ENCODE measurements at regions not wholly inside any gene's neighbourhood (a gene's known extent, or its start where the extent isn't known, plus 50 kb on each side); places are given as distances from the start of the nearest gene placed in this dataset.

DNA sequence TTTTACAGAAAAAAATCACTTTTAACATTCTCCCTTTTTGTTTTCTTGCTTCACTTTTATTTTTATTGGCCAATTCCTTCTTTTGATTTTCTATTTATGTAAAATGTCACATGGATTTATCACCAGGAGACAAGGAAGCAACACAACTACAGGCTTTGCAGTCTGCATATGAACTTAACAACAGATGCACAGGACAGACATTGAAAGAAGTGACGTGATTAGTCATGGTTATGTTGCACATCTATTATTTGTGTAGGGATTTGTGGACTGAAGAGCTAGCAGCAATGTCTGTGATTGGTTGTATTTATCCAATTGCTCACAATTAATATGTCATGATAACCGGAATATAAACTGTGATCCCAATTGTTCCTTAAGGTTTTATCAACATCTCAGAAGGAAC, 147.8 kb upstream of the KLF3 start:
- TF ChIP-seq, protein P1, sequence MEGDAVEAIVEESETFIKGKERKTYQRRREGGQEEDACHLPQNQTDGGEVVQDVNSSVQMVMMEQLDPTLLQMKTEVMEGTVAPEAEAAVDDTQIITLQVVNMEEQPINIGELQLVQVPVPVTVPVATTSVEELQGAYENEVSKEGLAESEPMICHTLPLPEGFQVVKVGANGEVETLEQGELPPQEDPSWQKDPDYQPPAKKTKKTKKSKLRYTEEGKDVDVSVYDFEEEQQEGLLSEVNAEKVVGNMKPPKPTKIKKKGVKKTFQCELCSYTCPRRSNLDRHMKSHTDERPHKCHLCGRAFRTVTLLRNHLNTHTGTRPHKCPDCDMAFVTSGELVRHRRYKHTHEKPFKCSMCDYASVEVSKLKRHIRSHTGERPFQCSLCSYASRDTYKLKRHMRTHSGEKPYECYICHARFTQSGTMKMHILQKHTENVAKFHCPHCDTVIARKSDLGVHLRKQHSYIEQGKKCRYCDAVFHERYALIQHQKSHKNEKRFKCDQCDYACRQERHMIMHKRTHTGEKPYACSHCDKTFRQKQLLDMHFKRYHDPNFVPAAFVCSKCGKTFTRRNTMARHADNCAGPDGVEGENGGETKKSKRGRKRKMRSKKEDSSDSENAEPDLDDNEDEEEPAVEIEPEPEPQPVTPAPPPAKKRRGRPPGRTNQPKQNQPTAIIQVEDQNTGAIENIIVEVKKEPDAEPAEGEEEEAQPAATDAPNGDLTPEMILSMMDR (IDR thresholded peaks at IDR 0.05), result no peak
- intact Hi-C loops (cut with DNase I), result no loop called here

DNA sequence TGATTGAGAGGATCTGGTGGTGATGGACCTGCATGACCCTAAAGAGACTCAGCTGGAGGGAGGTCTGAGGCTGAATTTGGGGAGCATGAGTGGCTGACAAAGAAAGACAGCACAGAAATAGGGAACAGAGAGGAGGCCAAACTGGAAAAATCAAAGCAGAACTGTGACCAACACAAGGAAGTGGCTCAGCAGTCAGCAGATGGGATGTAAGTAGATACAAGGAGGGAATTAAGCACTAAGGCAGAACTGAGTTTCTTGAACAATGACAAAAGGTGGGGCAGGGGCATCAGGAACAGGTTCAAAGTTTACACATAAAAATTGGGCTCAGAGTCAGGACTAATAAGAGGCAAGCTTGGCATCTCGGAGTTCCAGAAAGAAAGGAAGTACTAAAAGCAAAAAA, 144.3 kb upstream of the KLF3 start:
- H3K4me3 ChIP-seq, result no peak overlapping the region
- no peaks in the 10 kb centered on the region for H3K4me1 ChIP-seq
- intact Hi-C loops (cut with DNase I), result no loop called here
- no peaks in the 10 kb centered on the region for H3K9me3 ChIP-seq
- H3K36me3 ChIP-seq, result no peaks in the 10 kb centered on the region
- H3K27ac ChIP-seq, result no peak overlapping the region
- H3K27me3 ChIP-seq, result no peaks in the 10 kb centered on the region
- TF ChIP-seq, protein P1 (IDR thresholded peaks at IDR 0.05), result no peak
- no peak for DNase-seq (ENCODE audit: low spot score in 2 of 2)

More for the DNA sequence above, 147.8 kb upstream of the KLF3 start:
- Histone ChIP-seq H3K4me3 (no peak overlapping the region), H3K27me3 (no peaks in the 10 kb centered on the region), H3K36me3 (no peaks in the 10 kb centered on the region), H3K27ac (no peak overlapping the region), H3K9me3 (no peaks in the 10 kb centered on the region), H3K4me1 (no peaks in the 10 kb centered on the region)
- DNase-seq (ENCODE audit: low spot score in 2 of 2), result no peak

DNA sequence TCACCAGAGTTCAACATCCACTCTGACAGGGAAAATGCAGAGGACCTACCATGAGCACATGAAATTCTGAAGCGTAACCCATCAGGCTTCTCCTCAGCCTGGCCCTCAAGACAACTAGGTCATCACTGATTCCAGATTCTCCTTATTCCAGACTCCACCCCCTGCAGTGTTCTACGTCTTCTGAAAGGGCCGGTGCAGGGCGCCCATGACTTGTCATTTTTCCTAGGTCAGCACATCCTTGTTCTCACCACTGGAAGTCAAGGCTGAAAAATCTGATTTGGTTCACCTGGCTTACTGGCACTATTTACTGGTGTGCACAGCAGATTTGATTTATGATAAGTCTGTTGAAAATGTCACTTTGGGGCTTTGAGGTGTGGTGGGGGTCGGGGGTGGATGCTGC, 140.9 kb upstream of the KLF3 start:
- intact Hi-C loops (cut with DNase I), result no loop called here
- no peak for DNase-seq (ENCODE audit: low spot score in 2 of 2)
- Histone ChIP-seq H3K4me1 (no peaks in the 10 kb centered on the region), H3K36me3 (no peaks in the 10 kb centered on the region), H3K27me3 (no peaks in the 10 kb centered on the region), H3K27ac (no peak overlapping the region), H3K4me3 (no peak overlapping the region), H3K9me3 (no peaks in the 10 kb centered on the region)
- TF ChIP-seq, protein P1 (IDR thresholded peaks at IDR 0.05), result no peak

DNA sequence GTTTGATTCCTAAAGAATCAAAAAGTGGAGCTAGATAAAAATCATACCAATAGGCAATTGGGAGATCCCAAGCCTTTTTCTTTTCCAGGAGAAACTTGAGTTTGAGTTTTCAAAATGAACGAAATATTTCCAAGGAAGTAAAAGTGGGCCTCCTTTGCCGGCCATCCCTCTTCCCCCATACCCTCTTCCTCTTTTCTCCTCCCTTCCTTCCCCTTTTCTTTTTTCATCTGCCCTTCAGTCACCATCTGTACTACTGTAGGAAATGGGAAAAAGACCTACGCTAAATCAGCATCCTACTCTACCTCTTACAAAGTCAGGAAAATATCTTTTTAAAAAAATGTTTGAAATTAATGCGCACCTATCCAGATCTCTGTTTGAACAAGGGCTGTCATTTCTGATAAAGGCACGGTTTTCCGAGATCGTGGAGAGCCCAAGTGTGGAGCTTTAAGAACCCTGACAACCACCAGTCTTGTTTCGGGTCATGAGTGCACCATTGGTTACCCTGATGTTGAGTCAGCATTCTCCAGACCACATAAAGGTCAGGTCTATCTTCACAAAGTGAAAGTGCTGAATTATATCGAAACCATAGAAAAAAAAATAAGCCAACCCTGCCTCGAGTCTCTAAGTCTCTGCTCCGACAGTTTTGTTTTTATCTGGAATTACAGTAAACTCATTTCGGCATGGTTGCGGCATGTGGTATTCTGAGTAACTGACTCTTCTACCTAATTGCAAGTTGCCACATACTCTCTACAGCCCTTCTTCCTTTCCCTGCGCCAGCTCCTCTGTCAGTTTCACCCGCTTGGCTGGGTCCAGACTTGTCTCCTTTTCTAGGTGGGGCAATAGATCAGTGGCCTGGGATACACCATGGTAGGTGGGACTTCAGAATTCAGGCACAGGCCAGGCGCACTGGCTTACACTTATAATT, 140.2 kb upstream of the KLF3 start:
- H3K4me3 ChIP-seq, result no peak overlapping the region
- intact Hi-C loops (cut with DNase I), result no loop called here
- no peaks in the 10 kb centered on the region for H3K36me3 ChIP-seq
- no peaks in the 10 kb centered on the region for H3K9me3 ChIP-seq
- TF ChIP-seq, protein P1 (IDR thresholded peaks at IDR 0.05), result no peak
- no peaks in the 10 kb centered on the region for H3K27me3 ChIP-seq
- no peak for DNase-seq (ENCODE audit: low spot score in 2 of 2)
- H3K4me1 ChIP-seq, result no peaks in the 10 kb centered on the region
- H3K27ac ChIP-seq, result no peak overlapping the region

DNA sequence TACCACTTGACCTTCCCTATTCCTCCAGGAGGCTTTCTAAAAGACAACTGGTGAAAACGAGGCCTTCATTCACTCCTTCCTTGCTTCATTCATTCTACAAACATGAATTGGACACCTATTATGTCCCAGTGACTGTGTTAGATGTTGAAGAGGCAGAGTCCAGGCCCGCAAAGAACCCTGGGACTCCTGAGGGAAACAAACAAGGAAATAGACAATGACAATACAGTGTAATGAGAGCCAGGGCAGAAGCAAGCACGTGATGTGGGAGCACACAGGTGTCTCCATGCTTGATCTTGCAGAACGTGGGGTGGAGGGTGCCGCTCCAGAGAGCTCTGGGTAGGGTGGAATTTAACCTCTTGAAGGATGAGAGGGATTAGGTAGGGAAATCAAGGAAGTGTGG, 137.6 kb upstream of the KLF3 start:
- TF ChIP-seq, protein P1 (IDR thresholded peaks at IDR 0.05), result no peak
- H3K9me3 ChIP-seq, result no peaks in the 10 kb centered on the region
- intact Hi-C loops (cut with DNase I), result no loop called here

More for the DNA sequence above, 137.6 kb upstream of the KLF3 start:
- no peak overlapping the region for H3K4me3 ChIP-seq
- no peaks in the 10 kb centered on the region for H3K36me3 ChIP-seq
- H3K27me3 ChIP-seq, result no peaks in the 10 kb centered on the region
- H3K4me1 ChIP-seq, result no peaks in the 10 kb centered on the region
- no peak overlapping the region for H3K27ac ChIP-seq
- no peak for DNase-seq (ENCODE audit: low spot score in 2 of 2)

Data from ascending aorta (tissue), 2 donors.